Renal cortex interstitium (tissue), 11 donors: ENCODE measurements at regions not wholly inside any gene's neighbourhood (a gene's known extent, or its start where the extent isn't known, plus 50 kb on each side); places are given as distances from the start of the nearest gene placed in this dataset.

Source experiments
- DNase-seq, 11 donors: peaks; one replicate each; pipeline ENCODE4 v3.0.0-alpha.2; 2013; ENCODE audit warnings: low read depth in 9 of 11, low spot score in 4 of 11; ENCODE audit errors: extremely low read depth in 1 of 11

- DNase-seq = no peak
Measured at GRCh38 chr12:124463341-124463921, 104.0 kb downstream of the NCOR2 start.

- no peak for DNase-seq
Measured at GRCh38 chr12:124462750-124463149, 104.7 kb downstream of the NCOR2 start.

- no peak for DNase-seq
Measured at GRCh38 chr12:124461851-124462623, 105.4 kb downstream of the NCOR2 start.

GRCh38 chr12:124461241-124461673 is 106.2 kb downstream of the NCOR2 start:
- no peak for DNase-seq

- DNase-seq = no peak
Measured at GRCh38 chr12:124460771-124461170, 106.6 kb downstream of the NCOR2 start.

GRCh38 chr12:124459852-124460645 is 107.4 kb downstream of the NCOR2 start:
- no peak for DNase-seq

- no peak for DNase-seq
Measured at GRCh38 chr12:124458992-124459851, 108.2 kb downstream of the NCOR2 start.

GRCh38 chr12:124458220-124458991 is 109.0 kb downstream of the NCOR2 start:
- no peak for DNase-seq

- DNase-seq = peak in 3 of 11 donors; percentile 43 to 69 (median 45)
Measured at GRCh38 chr12:124457287-124458219, 109.9 kb downstream of the NCOR2 start.

GRCh38 chr12:124456652-124457152 is 110.7 kb downstream of the NCOR2 start:
- DNase-seq = no peak

GRCh38 chr12:124456133-124456651 is 111.2 kb downstream of the NCOR2 start:
- DNase-seq = no peak

GRCh38 chr12:124455336-124455735 is 112.1 kb downstream of the NCOR2 start:
- DNase-seq = no peak

- DNase-seq = no peak
Measured at GRCh38 chr12:124454735-124455134, 112.7 kb downstream of the NCOR2 start.

- DNase-seq = no peak
Measured at GRCh38 chr12:124454352-124454725, 113.1 kb downstream of the NCOR2 start.

- DNase-seq = no peak
Measured at GRCh38 chr12:124453419-124454351, 113.7 kb downstream of the NCOR2 start.
